Esophagus muscularis mucosa (tissue), 4 donors: ENCODE measurements at regions not wholly inside any gene's neighbourhood (a gene's known extent, or its start where the extent isn't known, plus 50 kb on each side); places are given as distances from the start of the nearest gene placed in this dataset.
A peak's percentile ranks its signal among the peaks of the same experiment; 100 is the strongest.
"Not testable (repeated sequence)": the region's sequence is repeated elsewhere in the genome, so short reads cannot be mapped to it uniquely, and the experiment has no call there.

Experiments
- DNase-seq: peaks from one replicate; pipeline ENCODE4 v3.0.0-alpha.2; 2017; ENCODE audit errors: extremely low spot score
- H3K27ac ChIP-seq, 4 donors: fragments of 200-600 bp; sonication (generic); replicated peaks in 1 of 4; 1 replicate in 3 of 4; 2 replicates in 1 of 4; pipeline ENCODE4 v1.5.1; 2016 to 2019; ENCODE audit warnings: mild to moderate bottlenecking in 1 of 4
- H3K27me3 ChIP-seq, 4 donors: fragments of 200-600 bp; sonication (generic); one replicate each; pipeline versions ENCODE4 v1.5.1 to v1.6.0; 2016 to 2019
- H3K36me3 ChIP-seq, 4 donors: fragments of 200-600 bp; sonication (generic); one replicate each; pipeline ENCODE4 v1.5.1; 2016 to 2019
- H3K4me1 ChIP-seq, 4 donors: fragments of 200-600 bp; sonication (generic); one replicate each; pipeline ENCODE4 v1.5.1; 2016 to 2019
- H3K4me3 ChIP-seq, 4 donors: fragments of 200-600 bp; sonication (generic); 1 replicate in 2 of 4; 2 replicates in 2 of 4; pipeline ENCODE4 v1.5.1; 2016 to 2019; ENCODE audit warnings: mild to moderate bottlenecking in 4 of 4, moderate library complexity in 1 of 4
- H3K9me3 ChIP-seq, 4 donors: fragments of 200-600 bp; sonication (generic); 1 replicate in 3 of 4; 2 replicates in 1 of 4; pipeline ENCODE4 v1.5.1; 2016 to 2019
- EP300 ChIP-seq: sonication (generic); formaldehyde crosslinking; IDR thresholded peaks from one replicate; pipeline ENCODE4 v1.6.1; 2017; ENCODE audit warnings: antibody characterized with exemption
- POLR2A ChIP-seq: fragments of 450-650 bp; IDR thresholded peaks from one replicate; pipeline ENCODE4 v1.6.1; 2017; ENCODE audit warnings: antibody characterized with exemption, moderate library complexity, mild to moderate bottlenecking, low read depth
- POLR2AphosphoS5 ChIP-seq, 2 donors: sonication (generic); formaldehyde crosslinking; IDR thresholded peaks; one replicate each; pipeline ENCODE4 v1.6.1; 2017; ENCODE audit warnings: antibody characterized with exemption in 2 of 2
- WGBS: methylation state at CpG from one replicate; pipeline ENCODE4 v1.1.5; 2018; 5-methylcytosine and 5-hydroxymethylcytosine counted together
- intact Hi-C: fragments of 100-400 bp; cut with DNase I; formaldehyde crosslinking; loops from one replicate; pipeline ENCODE4 v1.15.1; 2023
- TF ChIP-seq, protein P1 (sequence below), 3 experiments: fragments of 200-600 bp in 2 of 3; fragments of 450-650 bp in 1 of 3; sonication (generic) in 2 of 3; IDR thresholded peaks; one replicate each; pipeline ENCODE4 v1.5.1; 2017 to 2019; ENCODE audit warnings: antibody characterized with exemption in 3 of 3, mild to moderate bottlenecking in 2 of 3, moderate library complexity in 1 of 3

GRCh38 chr15:59762558-59762957, 73.4 kb upstream of the BNIP2 start:
- Histone ChIP-seq H3K4me1 (no peaks in the 10 kb centered on the region), H3K27me3 (peaks cover 0 to 14% (median 3%) of the 10 kb centered on the region in 4 donors), H3K4me3 (no peak overlapping the region), H3K9me3 (no peaks in the 10 kb centered on the region), H3K27ac (no peak overlapping the region), H3K36me3 (no peaks in the 10 kb centered on the region)
- WGBS: 78% methylated on average over 3 of the region's 3 CpGs
- DNase-seq: no peak
- intact Hi-C loops: no loop called here
- TF ChIP-seq POLR2A (no peak), POLR2AphosphoS5 (IDR thresholded peaks at IDR 0.05) (no peak), EP300 (no peak)
- TF ChIP-seq, protein P1, sequence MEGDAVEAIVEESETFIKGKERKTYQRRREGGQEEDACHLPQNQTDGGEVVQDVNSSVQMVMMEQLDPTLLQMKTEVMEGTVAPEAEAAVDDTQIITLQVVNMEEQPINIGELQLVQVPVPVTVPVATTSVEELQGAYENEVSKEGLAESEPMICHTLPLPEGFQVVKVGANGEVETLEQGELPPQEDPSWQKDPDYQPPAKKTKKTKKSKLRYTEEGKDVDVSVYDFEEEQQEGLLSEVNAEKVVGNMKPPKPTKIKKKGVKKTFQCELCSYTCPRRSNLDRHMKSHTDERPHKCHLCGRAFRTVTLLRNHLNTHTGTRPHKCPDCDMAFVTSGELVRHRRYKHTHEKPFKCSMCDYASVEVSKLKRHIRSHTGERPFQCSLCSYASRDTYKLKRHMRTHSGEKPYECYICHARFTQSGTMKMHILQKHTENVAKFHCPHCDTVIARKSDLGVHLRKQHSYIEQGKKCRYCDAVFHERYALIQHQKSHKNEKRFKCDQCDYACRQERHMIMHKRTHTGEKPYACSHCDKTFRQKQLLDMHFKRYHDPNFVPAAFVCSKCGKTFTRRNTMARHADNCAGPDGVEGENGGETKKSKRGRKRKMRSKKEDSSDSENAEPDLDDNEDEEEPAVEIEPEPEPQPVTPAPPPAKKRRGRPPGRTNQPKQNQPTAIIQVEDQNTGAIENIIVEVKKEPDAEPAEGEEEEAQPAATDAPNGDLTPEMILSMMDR (IDR thresholded peaks at IDR 0.05): no peak

- WGBS: 93% methylated on average over 2 of the region's 2 CpGs
- H3K4me3 ChIP-seq, H3K36me3 ChIP-seq, H3K4me1 ChIP-seq, H3K27ac ChIP-seq, intact Hi-C loops, DNase-seq, H3K9me3 ChIP-seq: not testable (repeated sequence)
- H3K27me3 ChIP-seq: peaks cover 0 to 18% (median 3%) of the 10 kb centered on the region in 4 donors
These were observed 71.1 kb upstream of the BNIP2 start for GRCh38 chr15:59760256-59760655.

- Histone ChIP-seq H3K27me3 (peaks cover 0 to 26% (median 0%) of the 10 kb centered on the region in 4 donors), H3K36me3 (no peaks in the 10 kb centered on the region), H3K27ac (no peak overlapping the region), H3K4me3 (no peak overlapping the region), H3K9me3 (no peaks in the 10 kb centered on the region), H3K4me1 (no peaks in the 10 kb centered on the region)
- TF ChIP-seq POLR2AphosphoS5 (IDR thresholded peaks at IDR 0.05): no peak
- TF ChIP-seq, protein P1 (IDR thresholded peaks at IDR 0.05): no peak
- no peak for TF ChIP-seq POLR2A
- TF ChIP-seq EP300: no peak
- intact Hi-C loops: loop anchor here (10.0 kb wide), 1 partner anchor 63 kb away; no protein-coding TSS in a partner anchor
- peak; percentile 39 for DNase-seq
- 51% methylated on average over 7 of the region's 7 CpGs for WGBS
These were observed 62.7 kb upstream of the BNIP2 start for GRCh38 chr15:59751552-59752413.

DNA sequence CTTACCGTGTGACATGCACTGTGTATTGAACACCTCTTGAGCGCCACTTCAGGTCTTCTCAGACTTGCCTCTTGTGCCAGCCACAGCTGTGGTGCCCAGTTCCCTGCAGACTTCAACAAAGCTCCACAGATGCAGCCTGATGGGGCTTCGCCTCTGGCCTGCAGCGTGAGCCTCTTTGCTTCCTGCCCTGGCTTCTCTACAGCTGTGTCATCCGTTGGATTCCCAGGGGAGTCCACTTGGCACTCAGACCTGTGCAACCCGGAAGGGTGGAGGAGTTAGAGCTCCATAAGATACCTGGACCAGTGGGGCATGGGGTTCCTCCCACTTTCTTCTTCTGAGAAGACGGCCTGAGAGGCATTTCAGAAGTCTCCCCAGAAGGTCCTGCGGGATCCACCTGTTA, 57.7 kb upstream of the BNIP2 start:
- Histone ChIP-seq H3K27ac (no peak overlapping the region), H3K4me3 (no peak overlapping the region), H3K36me3 (no peaks in the 10 kb centered on the region), H3K4me1 (no peaks in the 10 kb centered on the region), H3K9me3 (peaks cover 0 to 10% (median 0%) of the 10 kb centered on the region in 4 donors), H3K27me3 (peaks cover 0 to 58% (median 0%) of the 10 kb centered on the region in 4 donors)
- 74% methylated on average over 7 of the region's 8 CpGs for WGBS
- TF ChIP-seq EP300: no peak
- TF ChIP-seq POLR2AphosphoS5 (IDR thresholded peaks at IDR 0.05): no peak
- intact Hi-C loops: no loop called here
- DNase-seq: peak; percentile 55

DNA sequence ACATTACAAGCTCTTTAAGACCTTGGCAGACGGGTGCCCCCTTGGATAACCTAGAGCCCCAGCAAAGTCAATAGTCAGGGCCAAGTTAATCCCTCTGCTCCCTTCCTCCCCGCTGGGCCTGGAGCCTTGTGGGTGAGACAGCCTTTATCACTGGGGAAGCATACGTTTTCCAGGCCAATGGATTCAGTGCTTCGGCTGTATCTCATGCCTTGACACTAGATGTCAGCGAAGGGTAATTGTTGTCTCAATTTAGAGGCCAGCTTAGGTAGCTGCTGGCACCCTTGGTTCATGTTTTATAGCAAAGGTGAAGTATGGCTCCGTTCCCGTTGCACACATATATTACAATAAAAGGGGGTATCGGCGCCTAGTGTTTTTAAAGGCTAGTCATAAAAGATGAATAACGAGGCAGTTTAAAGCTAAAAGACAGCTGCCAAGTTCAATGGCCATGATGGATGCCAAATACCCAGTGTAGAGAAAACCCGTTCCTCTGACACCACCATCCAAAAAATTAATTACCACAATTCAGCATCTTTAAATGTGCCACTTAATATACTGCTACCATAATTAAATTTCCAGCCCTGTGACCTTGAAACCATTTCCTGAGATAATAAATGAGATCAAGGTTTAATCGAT, 52.3 kb upstream of the BNIP2 start:
- TF ChIP-seq, protein P1 (IDR thresholded peaks at IDR 0.05): no peak
- no peak for TF ChIP-seq POLR2A
- TF ChIP-seq POLR2AphosphoS5 (IDR thresholded peaks at IDR 0.05): no peak
- Histone ChIP-seq H3K27ac (no peak overlapping the region), H3K4me1 (no peaks in the 10 kb centered on the region), H3K9me3 (peaks cover 0 to 10% (median 0%) of the 10 kb centered on the region in 4 donors), H3K27me3 (peaks cover 0 to 43% (median 0%) of the 10 kb centered on the region in 4 donors), H3K4me3 (no peak overlapping the region), H3K36me3 (no peaks in the 10 kb centered on the region)
- WGBS: 53% methylated on average over 12 of the region's 12 CpGs
- DNase-seq: no peak
- intact Hi-C loops: no loop called here
